ENCODE measurements at regions not wholly inside any gene's neighbourhood (a gene's known extent, or its start where the extent isn't known, plus 50 kb on each side); places are given as distances from the start of the nearest gene placed in this dataset.

DNA sequence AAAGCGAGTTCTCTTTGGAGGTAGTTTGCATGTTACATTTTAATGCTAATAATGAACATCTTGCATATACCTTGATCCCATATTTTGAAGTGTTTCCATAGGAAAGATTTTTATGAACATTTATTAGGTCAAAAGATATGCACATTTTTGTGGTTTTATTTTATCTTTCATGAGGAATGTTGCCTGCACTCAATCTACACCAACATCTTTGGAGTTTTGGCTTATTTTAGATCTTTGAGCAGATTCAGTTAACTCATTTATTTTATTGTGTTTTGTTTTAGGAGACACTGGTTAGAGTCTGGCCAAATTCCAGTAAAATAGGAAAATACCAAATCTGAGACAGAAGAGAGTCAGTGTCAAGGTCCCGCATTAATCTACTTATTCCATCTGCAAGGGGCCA, 540.9 kb downstream of the RNF144A start:
- no peaks in the 10 kb centered on the region for H3K9me3 ChIP-seq (replicated peaks; ENCODE audit: insufficient read depth, low read length)
- no peak overlapping the region for H3K4me3 ChIP-seq (ENCODE audit: low read length)
- H3K27me3 ChIP-seq (replicated peaks; ENCODE audit: insufficient read depth, low read length), result no peaks in the 10 kb centered on the region
- no peak overlapping the region for H3K4me2 ChIP-seq (ENCODE audit: low read depth, low read length)
- no peaks in the 10 kb centered on the region for H3K36me3 ChIP-seq (replicated peaks; ENCODE audit: insufficient read depth, low read length)
- no peak overlapping the region for H3K9ac ChIP-seq (ENCODE audit: low read length)
- no peaks in the 10 kb centered on the region for H4K20me1 ChIP-seq (ENCODE audit: insufficient read depth, low read length)
- H3K27ac ChIP-seq (ENCODE audit: low read length), result no peak overlapping the region
- TF ChIP-seq, protein P1, sequence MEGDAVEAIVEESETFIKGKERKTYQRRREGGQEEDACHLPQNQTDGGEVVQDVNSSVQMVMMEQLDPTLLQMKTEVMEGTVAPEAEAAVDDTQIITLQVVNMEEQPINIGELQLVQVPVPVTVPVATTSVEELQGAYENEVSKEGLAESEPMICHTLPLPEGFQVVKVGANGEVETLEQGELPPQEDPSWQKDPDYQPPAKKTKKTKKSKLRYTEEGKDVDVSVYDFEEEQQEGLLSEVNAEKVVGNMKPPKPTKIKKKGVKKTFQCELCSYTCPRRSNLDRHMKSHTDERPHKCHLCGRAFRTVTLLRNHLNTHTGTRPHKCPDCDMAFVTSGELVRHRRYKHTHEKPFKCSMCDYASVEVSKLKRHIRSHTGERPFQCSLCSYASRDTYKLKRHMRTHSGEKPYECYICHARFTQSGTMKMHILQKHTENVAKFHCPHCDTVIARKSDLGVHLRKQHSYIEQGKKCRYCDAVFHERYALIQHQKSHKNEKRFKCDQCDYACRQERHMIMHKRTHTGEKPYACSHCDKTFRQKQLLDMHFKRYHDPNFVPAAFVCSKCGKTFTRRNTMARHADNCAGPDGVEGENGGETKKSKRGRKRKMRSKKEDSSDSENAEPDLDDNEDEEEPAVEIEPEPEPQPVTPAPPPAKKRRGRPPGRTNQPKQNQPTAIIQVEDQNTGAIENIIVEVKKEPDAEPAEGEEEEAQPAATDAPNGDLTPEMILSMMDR (IDR thresholded peaks at IDR 0.05; ENCODE audit: low read length), result no peak
- TF ChIP-seq EZH2 (optimal IDR thresholded peaks at IDR 0.05; ENCODE audit: low read depth, low read length), result no peak
- no peak for TF ChIP-seq EZH2phosphoT487 (IDR thresholded peaks at IDR 0.05; ENCODE audit: low read length)
- no peaks in the 10 kb centered on the region for H3K4me1 ChIP-seq (ENCODE audit: low read length)
- no peaks in the 10 kb centered on the region for H3F3A ChIP-seq (ENCODE audit: insufficient read depth, low read length)
- no peak overlapping the region for H2AFZ ChIP-seq (ENCODE audit: low read length)
- H3K9me2 ChIP-seq (replicated peaks; ENCODE audit: insufficient read depth, low read length), result no peaks in the 10 kb centered on the region
- no peaks in the 10 kb centered on the region for H3K79me2 ChIP-seq (ENCODE audit: low read length)
- no peak for DNase-seq

DNA sequence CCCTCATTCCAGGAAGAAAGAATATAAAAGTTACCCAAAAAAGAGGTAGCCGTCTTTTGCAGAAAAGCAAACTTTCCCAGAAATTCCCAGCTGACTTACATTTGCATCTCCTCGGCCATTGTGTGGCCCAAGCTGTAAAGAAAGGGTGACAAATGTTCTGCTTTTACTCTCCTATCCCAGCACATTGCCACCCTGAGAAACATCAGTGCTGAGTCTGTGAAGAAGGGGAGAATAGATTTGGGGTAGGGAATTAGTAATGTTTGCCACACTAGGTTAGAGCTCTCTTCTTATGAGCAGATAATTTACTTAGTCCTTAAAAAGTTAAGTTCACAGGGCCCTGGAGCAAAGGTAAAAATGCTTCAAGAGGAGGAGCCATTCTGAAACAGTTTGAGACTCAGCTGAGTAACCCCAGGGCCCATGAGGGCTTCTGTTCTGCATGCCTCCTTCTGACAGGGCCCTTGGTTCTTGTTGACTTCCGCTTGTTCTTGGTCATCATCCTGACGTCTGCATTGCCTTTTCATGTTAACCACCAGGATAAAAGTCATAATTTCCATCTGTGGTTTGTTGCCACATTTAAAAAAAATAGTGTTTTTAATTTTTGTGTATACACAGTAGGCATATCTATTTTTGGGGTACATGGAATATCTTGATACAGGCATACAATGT, 550.7 kb downstream of the RNF144A start:
- Histone ChIP-seq H3K36me3 (replicated peaks; ENCODE audit: insufficient read depth, low read length) (no peaks in the 10 kb centered on the region), H3K9ac (ENCODE audit: low read length) (no peak overlapping the region), H3K79me2 (ENCODE audit: low read length) (no peaks in the 10 kb centered on the region), H3K4me2 (ENCODE audit: low read depth, low read length) (no peak overlapping the region), H3K27ac (ENCODE audit: low read length) (no peak overlapping the region), H3F3A (ENCODE audit: insufficient read depth, low read length) (no peaks in the 10 kb centered on the region), H3K9me2 (replicated peaks; ENCODE audit: insufficient read depth, low read length) (no peaks in the 10 kb centered on the region), H3K4me1 (ENCODE audit: low read length) (no peaks in the 10 kb centered on the region), H2AFZ (ENCODE audit: low read length) (no peak overlapping the region), H3K27me3 (replicated peaks; ENCODE audit: insufficient read depth, low read length) (no peaks in the 10 kb centered on the region), H4K20me1 (ENCODE audit: insufficient read depth, low read length) (no peaks in the 10 kb centered on the region), H3K9me3 (replicated peaks; ENCODE audit: insufficient read depth, low read length) (no peaks in the 10 kb centered on the region), H3K4me3 (ENCODE audit: low read length) (no peak overlapping the region)
- TF ChIP-seq EZH2phosphoT487 (IDR thresholded peaks at IDR 0.05; ENCODE audit: low read length) (no peak), EZH2 (optimal IDR thresholded peaks at IDR 0.05; ENCODE audit: low read depth, low read length) (no peak)
- TF ChIP-seq, protein P1 (IDR thresholded peaks at IDR 0.05; ENCODE audit: low read length), result no peak
- DNase-seq, result no peak

DNA sequence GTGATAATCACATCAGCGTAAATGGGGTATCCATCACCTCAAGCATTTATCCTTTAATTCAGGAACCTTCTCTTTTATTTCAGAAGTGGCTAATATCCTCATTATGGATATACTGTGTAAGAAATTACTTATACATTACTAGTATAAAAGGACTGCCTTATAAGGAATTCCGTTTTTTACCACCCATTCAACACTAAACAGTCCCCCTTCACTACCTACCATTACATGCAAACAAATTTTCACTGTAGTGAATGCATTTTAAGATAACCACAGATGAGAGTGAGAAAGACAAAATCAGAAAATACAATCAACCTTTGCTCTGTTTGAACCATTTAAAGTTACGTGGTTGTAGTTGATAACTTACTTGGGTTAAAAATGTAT, 551.2 kb downstream of the RNF144A start:
- no peak overlapping the region for H2AFZ ChIP-seq (ENCODE audit: low read length)
- no peak overlapping the region for H3K9ac ChIP-seq (ENCODE audit: low read length)
- DNase-seq, result no peak
- no peaks in the 10 kb centered on the region for H3K9me2 ChIP-seq (replicated peaks; ENCODE audit: insufficient read depth, low read length)
- H4K20me1 ChIP-seq (ENCODE audit: insufficient read depth, low read length), result no peaks in the 10 kb centered on the region
- no peak overlapping the region for H3K4me2 ChIP-seq (ENCODE audit: low read depth, low read length)
- H3K27me3 ChIP-seq (replicated peaks; ENCODE audit: insufficient read depth, low read length), result no peaks in the 10 kb centered on the region
- no peaks in the 10 kb centered on the region for H3K4me1 ChIP-seq (ENCODE audit: low read length)
- no peaks in the 10 kb centered on the region for H3K79me2 ChIP-seq (ENCODE audit: low read length)
- no peak overlapping the region for H3K4me3 ChIP-seq (ENCODE audit: low read length)
- H3K27ac ChIP-seq (ENCODE audit: low read length), result no peak overlapping the region
- no peak for TF ChIP-seq EZH2 (optimal IDR thresholded peaks at IDR 0.05; ENCODE audit: low read depth, low read length)
- TF ChIP-seq, protein P1 (IDR thresholded peaks at IDR 0.05; ENCODE audit: low read length), result no peak
- no peak for TF ChIP-seq EZH2phosphoT487 (IDR thresholded peaks at IDR 0.05; ENCODE audit: low read length)
- no peaks in the 10 kb centered on the region for H3K36me3 ChIP-seq (replicated peaks; ENCODE audit: insufficient read depth, low read length)
- H3F3A ChIP-seq (ENCODE audit: insufficient read depth, low read length), result no peaks in the 10 kb centered on the region
- no peaks in the 10 kb centered on the region for H3K9me3 ChIP-seq (replicated peaks; ENCODE audit: insufficient read depth, low read length)
